ENCODE measurements at regions not wholly inside any gene's neighbourhood (a gene's known extent, or its start where the extent isn't known, plus 50 kb on each side); places are given as distances from the start of the nearest gene placed in this dataset.

DNA sequence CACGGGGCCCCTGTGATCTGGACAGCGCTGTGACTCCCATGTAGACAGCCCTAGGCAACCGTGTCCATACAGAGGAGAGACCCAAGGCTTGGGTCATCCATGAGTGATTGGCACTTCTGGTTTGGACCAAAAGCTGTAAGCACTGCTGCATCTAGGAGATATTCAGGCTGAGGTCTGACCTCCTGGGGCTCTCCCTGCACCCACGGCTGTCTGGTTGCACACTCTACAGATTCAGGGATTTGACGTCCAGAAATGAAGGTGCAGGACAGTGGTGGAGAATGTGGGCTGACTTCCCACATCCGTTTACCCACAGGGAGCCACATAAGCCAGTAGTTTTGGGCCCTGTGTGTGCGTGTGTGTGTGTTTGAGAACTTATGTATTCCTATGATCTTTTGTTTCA is 76.2 kb upstream of the ARHGEF7 start:
- Histone ChIP-seq H4K8ac (ENCODE audit: low read depth, low read length) (no peak overlapping the region), H2AFZ (ENCODE audit: low read length) (no peak overlapping the region), H2BK120ac (ENCODE audit: low read depth, low read length) (no peak overlapping the region), H3K27ac (replicated peaks; ENCODE audit: low read length) (no peak overlapping the region), H2AK5ac (ENCODE audit: low read depth, low read length) (no peak overlapping the region), H3K23ac (ENCODE audit: low read depth, low read length, poor library complexity) (no peak overlapping the region), H3K79me1 (ENCODE audit: low read depth, low read length) (no peaks in the 10 kb centered on the region), H3K27me3 (ENCODE audit: control insufficient read depth in 3 of 3, insufficient read depth in 3 of 3, low read depth in 1 of 3, low read length in 3 of 3) (peaks cover 0 to 20% (median 0%) of the 10 kb centered on the region in 3 experiments), H3K14ac (ENCODE audit: low read length) (no peak overlapping the region), H4K91ac (ENCODE audit: low read depth, low read length, poor library complexity) (no peak overlapping the region), H3K18ac (ENCODE audit: low read length) (no peak overlapping the region), H3K9ac (ENCODE audit: low read depth, low read length, poor library complexity) (no peak overlapping the region), H3K4ac (ENCODE audit: low read length) (no peak overlapping the region), H3K36me3 (replicated peaks in 1 of 2; ENCODE audit: control insufficient read depth in 2 of 2, insufficient read depth in 2 of 2, low read length in 2 of 2) (no peaks in the 10 kb centered on the region), H3K4me2 (ENCODE audit: insufficient read depth, low read length, poor library complexity, severe bottlenecking) (no peak overlapping the region), H3K4me1 (ENCODE audit: control insufficient read depth in 2 of 2, insufficient read depth in 1 of 2, low read depth in 1 of 2, low read length in 2 of 2) (no peaks in the 10 kb centered on the region), H2BK15ac (ENCODE audit: low read length) (no peak overlapping the region), H2BK5ac (ENCODE audit: low read length) (no peak overlapping the region), H2BK12ac (ENCODE audit: low read length) (no peak overlapping the region), H3K4me3 (ENCODE audit: low read length in 2 of 2) (no peak overlapping the region), H3K9me3 (replicated peaks in 1 of 2; ENCODE audit: control insufficient read depth in 2 of 2, insufficient read depth in 1 of 2, low read depth in 1 of 2, low read length in 2 of 2) (peaks cover 0 to 2% of the 10 kb centered on the region in 2 donors)
- no peak for DNase-seq (ENCODE audit: low spot score)
- WGBS, 2 donors (ENCODE audit: extremely low coverage in 2 of 2, insufficient read length in 2 of 2, insufficient replicate concordance in 1 of 2) = no CpG with 5 or more reads among the region's 7 CpGs

DNA sequence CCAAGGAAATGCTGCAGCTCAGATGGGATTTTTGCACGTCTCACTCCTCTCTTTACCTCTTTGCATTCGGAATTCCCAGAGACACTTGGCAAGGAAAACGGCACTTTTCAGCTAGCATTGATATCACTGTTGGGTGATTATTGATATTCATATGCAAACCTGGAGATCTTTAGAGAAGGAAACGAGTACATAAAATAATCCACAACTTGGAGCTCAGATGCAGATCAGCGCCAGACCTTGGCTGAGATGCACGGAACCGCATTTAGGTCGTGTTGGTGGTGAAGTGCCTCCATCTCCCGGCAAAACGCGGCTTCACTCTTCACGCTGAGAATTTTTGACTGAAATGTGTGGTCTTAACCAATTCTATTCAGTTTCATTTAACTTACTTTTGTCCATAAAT is 77.2 kb upstream of the ARHGEF7 start:
- no peak overlapping the region for H2BK5ac ChIP-seq (ENCODE audit: low read length)
- H2BK12ac ChIP-seq (ENCODE audit: low read length) = no peak overlapping the region
- H4K8ac ChIP-seq (ENCODE audit: low read depth, low read length) = no peak overlapping the region
- peaks cover 0 to 29% (median 0%) of the 10 kb centered on the region in 3 experiments for H3K27me3 ChIP-seq (ENCODE audit: control insufficient read depth in 3 of 3, insufficient read depth in 3 of 3, low read depth in 1 of 3, low read length in 3 of 3)
- H3K79me1 ChIP-seq (ENCODE audit: low read depth, low read length) = no peaks in the 10 kb centered on the region
- H3K23ac ChIP-seq (ENCODE audit: low read depth, low read length, poor library complexity) = no peak overlapping the region
- WGBS, 2 donors (ENCODE audit: extremely low coverage in 2 of 2, insufficient read length in 2 of 2, insufficient replicate concordance in 1 of 2) = no CpG with 5 or more reads among the region's 12 CpGs
- H3K9ac ChIP-seq (ENCODE audit: low read depth, low read length, poor library complexity) = no peak overlapping the region
- no peak overlapping the region for H2AFZ ChIP-seq (ENCODE audit: low read length)
- DNase-seq (ENCODE audit: low spot score) = no peak
- H3K4me3 ChIP-seq (ENCODE audit: low read length in 2 of 2) = no peak overlapping the region
- no peak overlapping the region for H3K18ac ChIP-seq (ENCODE audit: low read length)
- H2BK120ac ChIP-seq (ENCODE audit: low read depth, low read length) = no peak overlapping the region
- no peak overlapping the region for H3K14ac ChIP-seq (ENCODE audit: low read length)
- no peak overlapping the region for H3K27ac ChIP-seq (replicated peaks; ENCODE audit: low read length)
- H3K36me3 ChIP-seq (replicated peaks in 1 of 2; ENCODE audit: control insufficient read depth in 2 of 2, insufficient read depth in 2 of 2, low read length in 2 of 2) = no peaks in the 10 kb centered on the region
- peaks cover 0 to 2% of the 10 kb centered on the region in 2 donors for H3K9me3 ChIP-seq (replicated peaks in 1 of 2; ENCODE audit: control insufficient read depth in 2 of 2, insufficient read depth in 1 of 2, low read depth in 1 of 2, low read length in 2 of 2)
- no peaks in the 10 kb centered on the region for H3K4me1 ChIP-seq (ENCODE audit: control insufficient read depth in 2 of 2, insufficient read depth in 1 of 2, low read depth in 1 of 2, low read length in 2 of 2)
- no peak overlapping the region for H3K4me2 ChIP-seq (ENCODE audit: insufficient read depth, low read length, poor library complexity, severe bottlenecking)
- no peak overlapping the region for H2BK15ac ChIP-seq (ENCODE audit: low read length)
- H3K4ac ChIP-seq (ENCODE audit: low read length) = no peak overlapping the region
- no peak overlapping the region for H4K91ac ChIP-seq (ENCODE audit: low read depth, low read length, poor library complexity)
- H2AK5ac ChIP-seq (ENCODE audit: low read depth, low read length) = peak overlapping the region; percentile 29

DNA sequence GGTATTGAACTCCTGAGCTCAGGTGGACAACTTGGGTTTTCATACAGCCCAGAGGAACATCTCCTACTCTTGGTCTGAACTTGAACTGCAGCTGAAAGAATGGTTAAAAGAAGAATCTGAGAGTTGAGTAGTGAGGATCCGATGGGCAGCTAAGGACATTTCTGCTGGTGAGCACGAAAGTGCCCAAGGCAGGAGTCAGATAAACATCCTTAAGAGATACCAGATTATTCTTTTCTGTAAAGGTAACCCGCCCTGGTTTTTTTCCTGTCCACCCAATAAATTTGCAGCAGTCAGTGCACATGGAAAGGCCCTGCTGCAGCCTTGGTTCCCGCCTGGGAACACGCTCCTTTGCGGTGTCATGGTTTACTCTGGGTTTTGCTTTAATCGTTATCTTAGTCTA is 78.4 kb upstream of the ARHGEF7 start:
- Histone ChIP-seq H3K4me2 (ENCODE audit: insufficient read depth, low read length, poor library complexity, severe bottlenecking) (no peak overlapping the region), H3K9ac (ENCODE audit: low read depth, low read length, poor library complexity) (no peak overlapping the region), H2BK120ac (ENCODE audit: low read depth, low read length) (no peak overlapping the region), H3K4me3 (ENCODE audit: low read length in 2 of 2) (no peak overlapping the region), H3K36me3 (replicated peaks in 1 of 2; ENCODE audit: control insufficient read depth in 2 of 2, insufficient read depth in 2 of 2, low read length in 2 of 2) (no peaks in the 10 kb centered on the region), H3K14ac (ENCODE audit: low read length) (no peak overlapping the region), H4K8ac (ENCODE audit: low read depth, low read length) (no peak overlapping the region), H3K18ac (ENCODE audit: low read length) (no peak overlapping the region), H2AFZ (ENCODE audit: low read length) (no peak overlapping the region), H3K79me1 (ENCODE audit: low read depth, low read length) (no peaks in the 10 kb centered on the region), H3K23ac (ENCODE audit: low read depth, low read length, poor library complexity) (no peak overlapping the region), H3K9me3 (replicated peaks in 1 of 2; ENCODE audit: control insufficient read depth in 2 of 2, insufficient read depth in 1 of 2, low read depth in 1 of 2, low read length in 2 of 2) (peaks cover 0 to 2% of the 10 kb centered on the region in 2 donors), H2AK5ac (ENCODE audit: low read depth, low read length) (no peak overlapping the region), H3K27me3 (ENCODE audit: control insufficient read depth in 3 of 3, insufficient read depth in 3 of 3, low read depth in 1 of 3, low read length in 3 of 3) (peaks cover 0 to 30% (median 0%) of the 10 kb centered on the region in 3 experiments), H3K4ac (ENCODE audit: low read length) (no peak overlapping the region), H4K91ac (ENCODE audit: low read depth, low read length, poor library complexity) (no peak overlapping the region), H2BK12ac (ENCODE audit: low read length) (no peak overlapping the region), H3K27ac (replicated peaks; ENCODE audit: low read length) (no peak overlapping the region), H2BK15ac (ENCODE audit: low read length) (no peak overlapping the region), H3K4me1 (ENCODE audit: control insufficient read depth in 2 of 2, insufficient read depth in 1 of 2, low read depth in 1 of 2, low read length in 2 of 2) (no peaks in the 10 kb centered on the region), H2BK5ac (ENCODE audit: low read length) (no peak overlapping the region)
- DNase-seq (ENCODE audit: low spot score) = no peak
- no CpG with 5 or more reads among the region's 7 CpGs for WGBS, 2 donors (ENCODE audit: extremely low coverage in 2 of 2, insufficient read length in 2 of 2, insufficient replicate concordance in 1 of 2)

DNA sequence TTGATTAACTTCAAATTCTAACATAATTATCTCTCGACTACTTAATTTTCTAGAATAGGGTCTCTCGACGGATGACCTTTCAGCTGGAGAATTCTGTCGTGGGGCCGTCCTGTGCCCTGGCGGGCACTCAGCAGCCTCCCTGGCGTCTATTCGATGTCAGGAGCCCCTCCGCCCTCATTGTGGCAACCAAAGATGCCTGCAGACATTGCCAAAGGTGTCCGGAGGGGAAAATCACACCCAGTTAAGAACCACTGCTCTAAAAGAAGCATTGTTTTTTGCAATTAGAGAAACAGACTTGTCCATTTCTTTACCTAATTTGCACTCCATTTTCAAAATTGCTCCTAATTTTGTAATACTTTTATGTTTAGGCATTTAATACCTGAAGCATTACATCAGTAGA is 79.2 kb upstream of the ARHGEF7 start:
- H3K27ac ChIP-seq (replicated peaks; ENCODE audit: low read length) = no peak overlapping the region
- no peak overlapping the region for H2AFZ ChIP-seq (ENCODE audit: low read length)
- H3K4me3 ChIP-seq (ENCODE audit: low read length in 2 of 2) = no peak overlapping the region

More for the DNA sequence above, 79.2 kb upstream of the ARHGEF7 start:
- H3K14ac ChIP-seq (ENCODE audit: low read length) = no peak overlapping the region
- no peak overlapping the region for H2BK5ac ChIP-seq (ENCODE audit: low read length)
- H2AK5ac ChIP-seq (ENCODE audit: low read depth, low read length) = no peak overlapping the region
- no peak overlapping the region for H3K4ac ChIP-seq (ENCODE audit: low read length)
- H2BK15ac ChIP-seq (ENCODE audit: low read length) = no peak overlapping the region
- H3K9me3 ChIP-seq (replicated peaks in 1 of 2; ENCODE audit: control insufficient read depth in 2 of 2, insufficient read depth in 1 of 2, low read depth in 1 of 2, low read length in 2 of 2) = peaks cover 0 to 2% of the 10 kb centered on the region in 2 donors
- DNase-seq (ENCODE audit: low spot score) = no peak
- H3K23ac ChIP-seq (ENCODE audit: low read depth, low read length, poor library complexity) = no peak overlapping the region
- H4K8ac ChIP-seq (ENCODE audit: low read depth, low read length) = no peak overlapping the region
- H3K4me1 ChIP-seq (ENCODE audit: control insufficient read depth in 2 of 2, insufficient read depth in 1 of 2, low read depth in 1 of 2, low read length in 2 of 2) = no peaks in the 10 kb centered on the region
- no peak overlapping the region for H4K91ac ChIP-seq (ENCODE audit: low read depth, low read length, poor library complexity)
- H2BK120ac ChIP-seq (ENCODE audit: low read depth, low read length) = no peak overlapping the region
- no CpG with 5 or more reads among the region's 10 CpGs for WGBS, 2 donors (ENCODE audit: extremely low coverage in 2 of 2, insufficient read length in 2 of 2, insufficient replicate concordance in 1 of 2)
- H3K27me3 ChIP-seq (ENCODE audit: control insufficient read depth in 3 of 3, insufficient read depth in 3 of 3, low read depth in 1 of 3, low read length in 3 of 3) = peaks cover 0 to 34% (median 0%) of the 10 kb centered on the region in 3 experiments
- H3K36me3 ChIP-seq (replicated peaks in 1 of 2; ENCODE audit: control insufficient read depth in 2 of 2, insufficient read depth in 2 of 2, low read length in 2 of 2) = no peaks in the 10 kb centered on the region
- no peak overlapping the region for H2BK12ac ChIP-seq (ENCODE audit: low read length)
- no peak overlapping the region for H3K9ac ChIP-seq (ENCODE audit: low read depth, low read length, poor library complexity)
- no peak overlapping the region for H3K18ac ChIP-seq (ENCODE audit: low read length)
- no peaks in the 10 kb centered on the region for H3K79me1 ChIP-seq (ENCODE audit: low read depth, low read length)
- no peak overlapping the region for H3K4me2 ChIP-seq (ENCODE audit: insufficient read depth, low read length, poor library complexity, severe bottlenecking)

Data from neuronal stem cell (in vitro differentiated cells).